ENCODE measurements at regions not wholly inside any gene's neighbourhood (a gene's known extent, or its start where the extent isn't known, plus 50 kb on each side); places are given as distances from the start of the nearest gene placed in this dataset.

DNA sequence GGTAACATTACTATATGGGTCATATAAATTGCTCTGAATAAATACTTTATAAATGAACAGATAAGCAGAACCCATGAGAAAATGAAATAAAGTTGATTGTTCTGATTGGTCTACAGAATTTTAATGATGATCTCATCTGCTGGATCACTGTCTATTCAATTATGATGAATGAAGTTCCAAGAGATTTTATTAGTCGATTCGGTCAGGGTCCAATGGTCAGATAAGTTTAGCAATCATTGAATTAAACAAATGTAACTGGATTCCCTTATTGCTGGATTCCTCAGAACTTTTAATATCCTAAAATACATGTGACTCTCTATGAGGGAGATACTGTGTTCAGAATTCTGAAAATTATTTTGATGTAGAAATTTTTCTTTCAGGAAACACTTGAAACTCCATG, 715.2 kb downstream of the EPM2A start:
- TF ChIP-seq, protein P1, sequence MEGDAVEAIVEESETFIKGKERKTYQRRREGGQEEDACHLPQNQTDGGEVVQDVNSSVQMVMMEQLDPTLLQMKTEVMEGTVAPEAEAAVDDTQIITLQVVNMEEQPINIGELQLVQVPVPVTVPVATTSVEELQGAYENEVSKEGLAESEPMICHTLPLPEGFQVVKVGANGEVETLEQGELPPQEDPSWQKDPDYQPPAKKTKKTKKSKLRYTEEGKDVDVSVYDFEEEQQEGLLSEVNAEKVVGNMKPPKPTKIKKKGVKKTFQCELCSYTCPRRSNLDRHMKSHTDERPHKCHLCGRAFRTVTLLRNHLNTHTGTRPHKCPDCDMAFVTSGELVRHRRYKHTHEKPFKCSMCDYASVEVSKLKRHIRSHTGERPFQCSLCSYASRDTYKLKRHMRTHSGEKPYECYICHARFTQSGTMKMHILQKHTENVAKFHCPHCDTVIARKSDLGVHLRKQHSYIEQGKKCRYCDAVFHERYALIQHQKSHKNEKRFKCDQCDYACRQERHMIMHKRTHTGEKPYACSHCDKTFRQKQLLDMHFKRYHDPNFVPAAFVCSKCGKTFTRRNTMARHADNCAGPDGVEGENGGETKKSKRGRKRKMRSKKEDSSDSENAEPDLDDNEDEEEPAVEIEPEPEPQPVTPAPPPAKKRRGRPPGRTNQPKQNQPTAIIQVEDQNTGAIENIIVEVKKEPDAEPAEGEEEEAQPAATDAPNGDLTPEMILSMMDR (conservative IDR thresholded peaks at IDR 0.05), result no peak
- TF ChIP-seq ZFX (IDR thresholded peaks at IDR 0.05), result no peak

Measured in C4-2B (cell line).